ENCODE measurements at regions not wholly inside any gene's neighbourhood (a gene's known extent, or its start where the extent isn't known, plus 50 kb on each side); places are given as distances from the start of the nearest gene placed in this dataset.

DNA sequence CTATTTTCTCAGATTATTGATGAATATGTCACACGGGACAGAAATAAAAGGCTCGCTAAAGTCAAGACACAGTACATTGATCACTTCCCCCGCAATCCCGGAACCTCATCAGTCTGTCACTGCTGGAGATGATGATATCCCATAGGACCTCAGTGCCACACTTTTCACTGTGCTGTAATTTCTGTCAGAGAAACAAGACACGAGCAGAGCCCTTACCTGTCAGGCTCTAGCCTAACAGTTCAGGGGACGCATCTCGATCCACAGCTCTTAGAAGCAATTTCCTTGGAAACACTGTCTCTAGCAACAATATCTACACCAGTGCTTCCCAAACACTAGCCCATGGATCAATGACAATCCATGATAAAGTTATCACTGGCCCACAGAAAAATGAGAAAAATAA, 140.0 kb downstream of the GRIN2B start:
- DNase-seq (ENCODE audit: low read depth) = no peak

DNA sequence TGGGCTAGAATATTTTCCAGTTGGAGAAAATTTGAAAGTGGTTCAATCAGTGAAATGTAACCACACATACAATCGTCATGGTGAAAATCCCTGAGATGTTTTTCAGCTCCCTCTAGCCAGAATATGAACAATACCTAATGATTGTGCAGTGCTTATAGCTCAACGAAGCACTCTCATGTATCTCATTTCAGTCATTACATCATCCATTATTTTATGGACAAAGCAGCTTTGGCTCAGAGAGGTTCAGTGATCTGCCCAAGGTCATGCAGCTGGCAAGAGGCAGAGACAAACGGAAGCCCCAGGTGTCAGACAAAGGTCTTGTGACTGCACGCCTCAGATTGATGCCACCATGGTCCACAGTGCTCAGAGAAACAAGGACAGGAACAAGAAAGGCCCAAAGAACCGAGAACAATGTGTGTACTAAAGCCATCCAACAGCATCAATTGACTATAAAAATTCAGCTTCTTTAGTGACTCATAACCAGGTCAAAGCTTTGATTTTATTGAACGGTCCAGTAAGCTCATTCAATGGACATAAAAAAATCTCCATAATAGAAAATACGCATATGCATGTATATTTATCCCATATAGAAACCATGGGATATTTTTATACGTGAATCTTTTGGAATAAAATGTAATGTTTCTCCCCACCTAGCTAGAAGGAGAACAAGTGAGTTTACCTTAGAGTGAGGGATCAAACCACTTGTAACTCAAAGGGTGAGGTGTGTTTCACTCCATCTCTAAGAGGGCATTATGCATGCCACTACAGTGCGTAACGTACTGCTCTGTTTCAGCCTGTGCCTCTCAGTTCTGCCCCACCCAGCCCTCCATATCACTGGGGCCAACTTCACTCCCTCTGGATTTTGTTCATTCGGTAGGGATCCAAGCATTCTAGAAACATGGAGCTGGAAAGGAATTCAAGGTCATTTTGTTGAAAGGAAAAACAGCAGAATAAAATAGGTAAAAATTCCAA, 141.8 kb downstream of the GRIN2B start:
- DNase-seq (ENCODE audit: low read depth) = no peak

DNA sequence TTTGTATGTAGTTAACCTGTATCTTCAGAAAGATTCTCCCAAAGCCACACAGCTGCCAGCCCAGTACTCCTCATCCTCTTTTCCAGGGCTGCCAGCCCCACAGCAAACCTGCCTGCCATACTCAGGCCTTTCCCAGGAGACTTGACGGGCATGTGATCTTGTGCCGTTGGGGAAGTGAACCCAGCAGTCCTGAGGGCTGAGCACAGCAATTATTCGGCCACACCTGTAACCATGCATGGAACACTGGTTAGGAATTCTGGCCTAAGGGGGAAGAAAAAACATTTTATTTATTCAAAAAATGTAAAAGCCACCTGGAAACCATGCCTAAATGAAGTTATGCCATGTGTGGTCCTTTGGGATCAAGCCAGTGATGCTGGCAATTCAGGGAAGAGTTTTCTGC, 145.3 kb downstream of the GRIN2B start:
- DNase-seq (ENCODE audit: low read depth) = no peak

DNA sequence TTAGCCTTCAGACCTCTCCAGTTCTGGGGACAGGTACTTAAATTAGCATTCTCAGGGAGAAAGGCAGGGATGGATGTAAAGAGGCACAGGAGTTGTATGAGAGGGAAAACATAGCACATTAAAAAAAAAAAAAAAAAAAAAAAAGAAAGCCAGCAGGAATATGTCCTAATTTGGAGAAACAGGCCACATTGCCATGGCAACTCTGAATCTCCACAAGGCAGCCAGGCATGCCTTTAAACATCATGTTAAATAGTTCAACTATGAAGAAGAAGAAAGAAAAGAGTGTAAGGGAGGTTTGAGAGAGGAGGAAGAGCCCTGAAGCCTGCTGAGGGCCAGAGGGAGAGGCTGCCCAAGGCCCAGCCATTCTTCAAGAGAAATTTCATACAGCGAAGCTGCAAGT, 145.8 kb downstream of the GRIN2B start:
- DNase-seq (ENCODE audit: low read depth) = no peak

DNA sequence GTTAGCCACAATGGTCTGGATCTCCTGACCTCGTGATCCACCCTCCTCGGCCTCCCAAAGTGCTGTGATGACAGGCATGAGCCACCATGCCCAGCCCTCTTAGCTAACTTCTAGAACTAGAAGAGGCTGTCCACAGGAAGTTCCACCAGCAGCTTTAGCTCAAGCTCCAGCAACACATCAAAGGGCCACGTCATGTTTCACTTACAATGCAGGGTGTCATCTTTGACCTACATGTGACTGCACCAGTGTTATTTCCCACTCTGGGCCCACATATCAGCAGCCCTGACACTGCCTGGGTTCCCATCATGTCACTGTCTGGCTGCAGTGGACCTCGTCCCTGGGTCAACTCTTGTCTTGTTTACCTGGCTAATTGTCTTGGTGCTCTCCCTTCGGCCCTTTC, 147.2 kb downstream of the GRIN2B start:
- DNase-seq (ENCODE audit: low read depth) = no peak

DNA sequence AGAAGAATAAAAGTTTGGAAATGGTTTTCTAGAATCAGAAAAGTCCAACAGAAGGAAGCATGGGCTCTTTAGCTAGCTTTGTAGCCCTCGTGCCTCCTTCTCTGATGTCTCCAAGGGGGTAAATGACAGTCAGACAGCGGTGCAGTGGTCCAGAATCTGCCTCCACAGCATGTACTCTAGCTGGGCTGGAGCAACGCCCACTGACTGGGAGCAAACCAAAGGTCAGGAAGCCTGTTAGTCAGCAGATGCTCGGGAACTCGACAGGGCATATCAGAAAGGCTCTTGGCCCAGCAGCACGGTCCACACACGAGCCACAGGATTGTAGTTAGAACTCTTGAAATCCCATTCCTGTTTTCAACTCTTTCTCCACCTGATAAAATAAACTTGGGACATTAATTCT, 164.3 kb downstream of the GRIN2B start:
- DNase-seq (ENCODE audit: low read depth) = peak; percentile 33

DNA sequence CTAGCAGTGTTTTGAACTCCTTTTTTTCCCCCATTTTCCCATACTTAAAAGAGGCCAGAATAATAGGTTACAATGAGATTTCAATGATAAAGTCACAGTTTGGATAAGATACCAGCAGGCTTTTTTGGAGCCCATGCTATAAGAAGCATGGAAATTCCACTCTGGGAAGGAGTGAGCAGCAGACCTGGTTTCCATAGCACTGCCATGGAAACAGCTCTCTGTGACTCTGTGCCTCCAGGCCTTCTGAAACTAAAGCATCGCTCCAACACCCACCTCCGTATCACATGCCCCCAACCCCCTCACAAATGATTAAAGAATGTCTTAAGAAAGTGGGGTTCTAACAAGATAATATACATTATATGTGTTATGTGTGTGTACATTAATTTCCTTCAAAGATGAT, 165.0 kb downstream of the GRIN2B start:
- DNase-seq (ENCODE audit: low read depth) = no peak

DNA sequence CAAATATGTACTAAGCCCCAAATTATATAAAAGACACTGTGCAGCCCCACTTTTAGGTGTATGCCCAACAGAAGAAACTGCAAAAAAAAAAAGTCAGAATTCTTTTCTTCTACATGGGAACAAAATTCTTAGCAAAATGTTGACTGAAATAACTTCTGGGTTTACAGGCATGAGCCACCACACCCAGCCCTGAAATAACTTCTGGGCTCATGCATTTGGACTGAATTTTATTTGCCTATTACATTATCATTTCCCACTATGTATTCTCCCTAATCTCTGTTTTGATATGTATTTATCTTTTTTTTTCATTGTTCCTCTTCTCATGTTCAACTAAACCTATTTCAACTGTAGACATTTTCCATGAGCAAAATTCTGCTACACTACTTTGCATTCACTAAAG, 169.2 kb downstream of the GRIN2B start:
- DNase-seq (ENCODE audit: low read depth) = no peak

DNA sequence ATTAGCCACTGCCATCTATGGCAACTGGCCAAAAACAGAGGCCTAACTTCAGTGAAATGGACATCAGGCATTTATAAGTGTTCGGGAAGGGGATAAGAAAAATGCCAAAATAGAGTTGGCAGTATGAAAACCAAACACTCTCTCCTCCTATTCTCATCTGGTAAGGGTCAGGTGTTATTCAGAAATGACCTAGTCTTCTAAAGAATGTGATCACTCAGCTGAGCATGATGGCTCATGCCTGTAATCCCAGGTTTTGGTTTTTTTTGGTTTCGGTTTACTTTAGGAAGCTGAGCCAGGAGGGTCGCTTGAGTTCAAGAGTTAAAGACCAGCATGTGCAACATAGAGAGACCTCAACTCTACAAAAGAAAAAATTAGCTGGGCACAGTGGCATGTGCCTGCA, 170.3 kb downstream of the GRIN2B start:
- peak; percentile 32 for DNase-seq (ENCODE audit: low read depth)

DNA sequence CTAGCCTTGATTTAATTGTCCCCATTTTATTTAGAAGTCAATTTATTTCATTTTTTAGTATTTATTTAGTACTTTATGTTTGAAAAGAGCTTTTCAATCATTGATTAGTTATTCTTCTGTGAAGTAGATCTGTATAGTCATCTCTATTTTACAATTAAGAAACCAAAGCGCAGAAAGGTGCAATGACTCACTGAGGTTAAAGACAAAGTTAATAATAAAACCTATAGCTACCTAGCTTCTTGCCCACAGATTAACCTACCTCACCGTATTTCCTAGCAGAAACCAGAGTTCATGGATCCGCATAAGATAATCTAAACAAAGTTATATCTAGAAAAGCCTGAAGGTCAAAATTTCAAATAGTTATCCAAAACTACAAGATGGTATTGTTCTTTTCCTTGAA, 176.4 kb downstream of the GRIN2B start:
- no peak for DNase-seq (ENCODE audit: low read depth)

DNA sequence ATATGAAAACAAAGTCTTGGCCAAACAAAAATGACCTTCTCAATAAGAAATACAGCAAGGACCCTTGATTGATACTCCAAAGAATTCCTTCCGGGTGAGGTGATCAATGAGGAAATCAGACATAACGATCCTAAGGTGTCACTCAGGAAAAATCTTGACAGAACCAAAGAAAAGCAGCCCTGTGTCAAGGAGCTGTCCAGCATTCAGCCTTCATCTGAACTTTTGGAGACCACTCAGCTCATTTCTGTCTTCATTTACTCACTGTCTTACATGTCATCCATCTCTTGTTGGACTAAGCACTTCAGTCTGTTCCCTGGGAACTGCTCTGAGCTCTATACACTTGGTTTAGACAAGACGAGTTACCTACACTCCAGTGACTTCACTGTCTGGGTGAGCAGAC, 179.9 kb downstream of the GRIN2B start:
- no peak for DNase-seq (ENCODE audit: low read depth)

DNA sequence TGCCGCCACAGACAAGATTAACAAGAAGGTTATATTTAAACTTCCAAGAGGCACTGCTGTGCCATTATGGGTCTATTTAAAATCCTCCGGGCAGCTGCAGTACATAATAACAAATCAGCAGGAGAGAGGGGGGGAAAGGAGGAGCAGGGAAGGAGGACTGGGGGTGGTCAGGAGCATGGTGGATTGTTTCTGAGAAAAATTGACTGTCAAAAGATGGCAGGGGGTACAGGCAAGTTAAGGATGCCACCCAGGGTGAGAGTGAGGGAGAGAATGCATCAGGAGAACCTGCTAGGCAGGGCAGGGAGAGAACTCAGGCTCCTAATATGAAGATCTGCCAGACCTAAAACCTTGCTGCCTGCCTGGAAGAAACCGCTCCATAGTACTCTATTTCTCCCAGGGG, 181.8 kb downstream of the GRIN2B start:
- no peak for DNase-seq (ENCODE audit: low read depth)

DNA sequence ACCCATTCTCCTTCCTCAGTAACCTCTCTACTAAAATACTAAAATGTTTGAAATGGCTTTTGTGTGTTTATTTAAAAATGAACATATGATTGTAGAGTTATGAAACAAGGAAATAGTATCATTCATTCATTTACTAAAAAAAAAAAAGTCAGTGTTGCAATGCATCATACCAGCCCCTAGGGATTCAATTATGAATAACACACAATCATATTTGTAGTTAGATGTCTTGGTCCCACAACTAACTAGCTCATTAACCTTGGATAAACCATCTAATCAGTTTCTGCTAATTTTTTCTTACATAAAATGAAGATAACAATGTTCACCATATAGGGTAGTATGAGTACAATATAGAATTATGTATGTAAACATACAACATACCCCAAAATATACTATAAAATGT, 183.2 kb downstream of the GRIN2B start:
- DNase-seq (ENCODE audit: low read depth) = no peak

DNA sequence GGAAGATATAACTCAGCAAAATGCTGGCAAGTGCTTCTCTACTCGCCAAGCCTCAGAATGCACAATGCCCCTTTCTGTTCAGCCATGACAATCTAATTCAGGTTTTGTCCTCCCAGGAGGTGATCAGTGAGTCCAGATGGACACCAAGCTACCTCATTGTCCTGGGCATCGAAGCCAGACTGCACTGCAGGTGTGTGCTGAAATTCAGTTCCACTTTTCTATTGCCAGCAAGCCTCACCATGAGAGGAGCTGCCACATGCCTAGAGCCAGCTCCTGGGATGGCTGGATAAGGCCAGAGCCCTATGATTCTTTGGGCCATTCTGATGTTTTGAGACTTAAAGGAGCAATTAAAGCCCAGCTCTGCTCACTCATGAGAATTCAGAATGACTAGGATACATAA, 186.7 kb downstream of the GRIN2B start:
- DNase-seq (ENCODE audit: low read depth) = no peak

DNA sequence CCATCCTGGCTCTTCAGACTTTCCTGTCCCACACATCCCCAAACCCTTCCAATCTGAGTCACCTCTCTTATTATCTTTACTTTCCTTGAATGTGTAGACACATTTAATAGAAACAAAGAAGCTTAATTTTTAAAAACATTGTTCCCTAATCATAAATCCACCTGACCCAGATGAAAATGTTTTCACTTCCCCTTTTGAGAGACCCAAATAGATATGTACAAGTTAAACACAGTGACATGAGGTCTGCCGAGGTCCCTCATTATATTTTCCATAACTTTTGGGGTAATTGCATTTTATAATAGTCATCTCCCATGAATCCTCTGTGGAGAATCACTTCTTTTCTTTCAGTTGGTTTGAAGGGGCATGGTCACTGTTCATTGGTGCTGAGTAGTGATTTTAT, 191.1 kb downstream of the GRIN2B start:
- DNase-seq (ENCODE audit: low read depth) = no peak

DNA sequence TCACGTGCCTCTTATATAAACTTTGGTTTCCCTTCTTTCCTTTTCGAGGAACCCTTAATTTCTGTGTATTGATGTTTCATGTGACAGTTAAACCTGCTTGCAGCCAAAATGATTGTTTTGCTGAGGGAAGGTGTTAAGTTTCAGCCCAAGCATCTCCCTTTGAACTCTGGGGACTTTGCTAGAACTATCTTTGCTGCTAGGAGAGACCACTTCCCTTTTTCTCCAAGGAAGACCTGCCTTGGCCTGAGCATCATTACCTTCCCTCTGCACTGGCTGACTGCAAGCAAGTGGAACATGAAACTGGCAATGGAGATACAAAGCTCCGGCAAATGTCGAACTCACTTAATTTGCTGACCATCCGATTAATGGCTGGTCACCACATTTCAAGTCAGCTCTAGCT, 192.8 kb downstream of the GRIN2B start:
- DNase-seq (ENCODE audit: low read depth) = no peak

DNA sequence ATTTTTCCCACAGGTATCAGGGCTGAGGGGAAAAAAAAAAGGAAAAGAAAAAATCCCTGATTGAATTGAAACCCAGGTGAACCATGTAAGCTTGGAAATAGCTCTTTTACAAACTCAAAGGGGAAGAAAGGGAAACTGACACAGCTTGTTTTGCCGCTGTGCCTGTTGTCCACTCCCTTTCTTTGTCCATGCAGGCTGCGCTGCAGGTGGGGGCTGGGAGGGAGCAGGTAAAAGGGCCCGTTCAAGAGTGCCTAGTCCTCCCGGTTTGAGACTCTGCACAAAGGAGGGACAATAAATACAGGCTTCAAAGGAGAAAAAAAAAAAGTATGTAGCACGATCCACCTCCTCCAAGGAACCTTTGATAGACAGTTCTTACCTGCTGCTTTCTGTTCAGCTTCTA, 194.8 kb downstream of the GRIN2B start:
- DNase-seq (ENCODE audit: low read depth) = no peak

DNA sequence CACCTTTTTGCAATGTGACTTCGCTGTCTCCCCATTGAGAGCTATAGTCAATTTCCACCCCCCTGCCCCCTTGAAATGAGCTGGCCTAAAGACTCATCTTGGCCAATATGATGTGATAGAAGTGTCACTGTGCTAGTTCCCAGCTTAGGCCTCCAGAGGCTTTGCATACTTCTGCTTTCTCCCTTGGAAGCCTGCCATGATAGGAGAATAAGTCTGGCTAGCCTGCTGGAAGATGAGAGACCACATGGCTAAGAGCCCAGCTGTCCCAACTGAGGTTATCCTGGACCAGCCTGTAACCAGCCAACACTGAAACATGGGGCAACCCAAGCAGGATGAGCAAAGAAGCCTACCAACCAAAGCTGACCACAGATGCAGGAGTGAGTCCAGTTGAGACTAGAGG, 196.9 kb downstream of the GRIN2B start:
- DNase-seq (ENCODE audit: low read depth) = no peak

DNA sequence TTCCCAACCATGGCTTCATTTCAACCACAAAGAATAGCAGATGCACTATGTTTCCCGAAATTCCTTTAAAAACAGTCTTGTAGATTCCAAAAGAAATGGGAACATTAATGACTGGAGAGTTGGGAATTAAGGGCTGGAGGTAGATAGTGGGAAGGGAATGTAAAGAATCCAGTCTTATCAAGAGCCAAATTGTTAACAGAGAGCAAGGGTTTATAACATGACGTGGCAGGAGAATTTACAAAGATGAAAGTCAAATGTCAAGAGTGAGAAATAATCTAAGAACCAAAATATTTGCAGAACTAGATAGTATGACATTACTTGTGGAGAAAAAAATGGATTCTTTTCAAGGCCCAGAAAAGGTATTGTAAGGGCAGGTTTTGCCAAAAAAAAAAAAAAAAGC, 200.9 kb downstream of the GRIN2B start:
- peak; percentile 6 for DNase-seq (ENCODE audit: low read depth)

DNA sequence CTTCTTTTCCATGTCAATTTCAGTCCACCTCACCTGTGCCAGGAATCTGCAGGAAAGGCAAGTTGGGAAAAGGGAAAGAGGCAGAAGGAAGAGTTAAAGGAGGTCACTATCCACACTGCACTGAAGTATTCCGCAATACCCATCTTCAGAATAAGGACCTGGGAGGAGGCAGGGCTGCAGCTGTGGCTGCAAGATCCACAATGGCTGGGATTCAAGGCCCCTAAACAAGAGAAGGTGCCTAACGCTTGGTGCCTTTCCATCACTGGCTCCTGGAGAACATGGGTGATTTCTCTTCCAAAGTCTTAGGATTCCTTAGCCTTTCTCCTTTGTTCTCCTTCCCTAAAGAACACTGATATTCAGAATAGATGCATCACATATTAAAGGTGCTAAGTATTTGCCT, 204.0 kb downstream of the GRIN2B start:
- no peak for DNase-seq (ENCODE audit: low read depth)

DNA sequence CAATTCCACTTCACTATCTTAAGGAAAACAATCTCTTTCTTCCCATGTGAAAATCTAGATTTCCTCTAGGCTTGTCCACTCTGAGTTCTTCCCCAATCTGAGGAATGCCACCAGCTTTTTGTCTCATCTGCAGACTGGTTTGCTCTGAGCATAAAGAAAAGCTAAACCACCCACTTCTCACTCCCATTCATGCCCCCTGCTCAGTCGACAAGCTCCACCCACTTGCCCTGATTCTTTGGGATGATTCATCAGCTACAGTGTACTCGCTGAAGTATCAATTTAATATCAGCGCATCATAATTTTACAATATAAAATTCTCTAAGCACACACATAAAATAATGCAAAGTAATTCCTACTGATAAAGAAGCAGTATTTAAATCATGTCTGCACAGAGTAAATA, 209.1 kb downstream of the GRIN2B start:
- peak; percentile 21 for DNase-seq (ENCODE audit: low read depth)

DNA sequence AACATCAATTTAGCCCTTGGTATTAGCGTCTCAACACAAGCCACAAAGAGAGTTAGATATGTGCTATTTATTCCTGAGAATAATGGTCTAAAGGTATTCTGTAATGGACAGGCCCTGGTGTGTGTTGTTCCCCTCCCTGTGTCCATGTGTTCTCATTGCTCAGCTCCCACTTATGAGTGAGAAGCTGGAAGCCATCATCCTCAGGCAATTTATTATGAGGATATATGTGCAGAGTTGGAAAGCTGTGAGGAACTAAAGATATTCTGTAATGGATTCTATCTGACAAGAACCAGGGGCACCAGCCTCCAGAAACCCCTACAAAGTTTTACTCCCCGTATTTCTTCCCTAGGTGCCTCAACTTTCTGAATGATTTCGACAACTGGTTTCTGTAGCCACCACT, 210.8 kb downstream of the GRIN2B start:
- DNase-seq (ENCODE audit: low read depth) = no peak

DNA sequence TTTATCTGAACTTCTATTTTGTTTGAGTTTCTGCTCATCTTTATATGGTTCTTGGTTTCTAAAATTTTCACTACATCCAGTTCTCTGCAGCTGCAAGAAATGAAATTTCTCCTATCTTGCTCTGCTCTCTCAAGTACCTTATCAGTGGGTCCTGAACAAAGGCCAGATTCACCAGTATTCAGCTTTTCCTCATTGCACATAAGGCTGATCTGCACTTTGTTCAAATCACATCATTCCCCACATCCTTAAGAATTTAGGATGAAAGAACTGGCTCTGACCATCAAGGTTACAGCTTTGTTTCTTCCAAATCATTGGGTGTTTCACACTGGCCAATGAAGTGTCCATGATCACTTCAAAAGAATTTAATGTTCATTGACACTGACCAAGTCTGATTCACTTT, 211.4 kb downstream of the GRIN2B start:
- no peak for DNase-seq (ENCODE audit: low read depth)

DNA sequence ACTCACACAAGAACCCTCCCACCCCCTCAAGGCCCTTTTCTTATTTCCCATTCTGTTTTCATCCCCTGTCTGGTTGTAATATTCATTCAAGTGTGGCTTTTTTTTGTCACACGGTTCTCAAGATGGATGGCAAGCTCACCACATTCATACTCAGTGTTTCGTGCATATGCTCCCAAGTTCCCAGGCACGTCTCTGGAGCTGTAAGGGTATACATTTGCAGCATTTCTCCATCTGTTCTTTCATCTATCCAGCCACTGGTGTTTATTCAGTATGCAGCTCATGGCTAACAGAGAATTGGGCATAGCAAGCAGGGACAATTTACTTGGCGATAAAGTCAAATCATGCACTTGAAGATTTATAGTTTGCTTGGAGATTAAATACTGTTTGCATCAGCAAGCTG, 212.1 kb downstream of the GRIN2B start:
- DNase-seq (ENCODE audit: low read depth) = no peak
